ENCODE measurements at regions not wholly inside any gene's neighbourhood (a gene's known extent, or its start where the extent isn't known, plus 50 kb on each side); places are given as distances from the start of the nearest gene placed in this dataset.

- no peak for TF ChIP-seq CTCF (IDR thresholded peaks at IDR 0.05)
- no peak for TF ChIP-seq POLR2AphosphoS5 (IDR thresholded peaks at IDR 0.05)
- no peak for TF ChIP-seq POLR2A (IDR thresholded peaks at IDR 0.05)
Measured at GRCh38 chr11:104525416-104525815, 361.5 kb upstream of the PDGFD start.

Data from upper lobe of left lung (tissue), 4 donors.